ENCODE measurements at regions not wholly inside any gene's neighbourhood (a gene's known extent, or its start where the extent isn't known, plus 50 kb on each side); places are given as distances from the start of the nearest gene placed in this dataset.

GRCh38 chr1:55846051-55846450 is 630.9 kb upstream of the USP24 start:
- Histone ChIP-seq H3K27me3 (ENCODE audit: control insufficient read depth, insufficient read depth, low read length, poor library complexity, severe bottlenecking) (peaks cover 10% of the 10 kb centered on the region), H3K36me3 (ENCODE audit: control insufficient read depth, insufficient read depth, low read length) (no peaks in the 10 kb centered on the region), H3K4me1 (ENCODE audit: control insufficient read depth, insufficient read depth, low read length) (peaks cover 3% of the 10 kb centered on the region), H3K27ac (ENCODE audit: low read depth, low read length) (no peak overlapping the region), H3K9me3 (ENCODE audit: control insufficient read depth, low read length) (no peaks in the 10 kb centered on the region), H3K9ac (ENCODE audit: extremely low read depth, low read length, poor library complexity, severe bottlenecking) (no peak overlapping the region), H3K4me3 (ENCODE audit: low read length) (no peak overlapping the region)
- TF ChIP-seq, protein P1, sequence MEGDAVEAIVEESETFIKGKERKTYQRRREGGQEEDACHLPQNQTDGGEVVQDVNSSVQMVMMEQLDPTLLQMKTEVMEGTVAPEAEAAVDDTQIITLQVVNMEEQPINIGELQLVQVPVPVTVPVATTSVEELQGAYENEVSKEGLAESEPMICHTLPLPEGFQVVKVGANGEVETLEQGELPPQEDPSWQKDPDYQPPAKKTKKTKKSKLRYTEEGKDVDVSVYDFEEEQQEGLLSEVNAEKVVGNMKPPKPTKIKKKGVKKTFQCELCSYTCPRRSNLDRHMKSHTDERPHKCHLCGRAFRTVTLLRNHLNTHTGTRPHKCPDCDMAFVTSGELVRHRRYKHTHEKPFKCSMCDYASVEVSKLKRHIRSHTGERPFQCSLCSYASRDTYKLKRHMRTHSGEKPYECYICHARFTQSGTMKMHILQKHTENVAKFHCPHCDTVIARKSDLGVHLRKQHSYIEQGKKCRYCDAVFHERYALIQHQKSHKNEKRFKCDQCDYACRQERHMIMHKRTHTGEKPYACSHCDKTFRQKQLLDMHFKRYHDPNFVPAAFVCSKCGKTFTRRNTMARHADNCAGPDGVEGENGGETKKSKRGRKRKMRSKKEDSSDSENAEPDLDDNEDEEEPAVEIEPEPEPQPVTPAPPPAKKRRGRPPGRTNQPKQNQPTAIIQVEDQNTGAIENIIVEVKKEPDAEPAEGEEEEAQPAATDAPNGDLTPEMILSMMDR (conservative IDR thresholded peaks at IDR 0.05): no peak
- no peak overlapping the region for H3K4me3 Mint-ChIP-seq
- H3K27me3 Mint-ChIP-seq (ENCODE audit: insufficient read depth): peaks cover 24% of the 10 kb centered on the region
- DNase-seq: no peak
- H3K27ac Mint-ChIP-seq: no peak overlapping the region
- peaks cover 2% of the 10 kb centered on the region for H3K4me1 Mint-ChIP-seq
- no peaks in the 10 kb centered on the region for H3K36me3 Mint-ChIP-seq (ENCODE audit: low read depth)
- no peaks in the 10 kb centered on the region for H3K9me3 Mint-ChIP-seq
- WGBS, 2 experiments (ENCODE audit: insufficient coverage in 1 of 2, insufficient read length in 1 of 2): 84% methylated on average over 2 of the region's 2 CpGs; no CpG with 5 or more reads in 1 of the 2 experiments

DNA sequence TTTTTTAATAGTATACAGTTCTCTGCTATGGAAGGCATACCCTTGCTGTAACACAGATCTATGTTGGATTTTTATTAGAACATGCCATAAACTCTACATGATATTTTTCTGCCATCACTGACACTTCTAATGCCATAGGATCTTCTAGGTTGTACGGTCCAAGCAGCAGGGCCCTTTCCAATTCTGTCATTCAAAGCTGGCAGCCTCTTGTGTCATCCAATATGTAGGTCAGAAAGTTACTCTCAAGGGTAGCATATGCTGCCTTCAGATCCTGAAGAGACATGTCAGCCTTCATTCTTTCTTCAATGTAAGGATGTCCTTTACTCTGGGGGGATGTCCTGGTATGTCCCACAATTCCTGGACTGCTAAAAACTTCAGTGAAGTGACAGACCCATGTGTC is 629.2 kb upstream of the USP24 start:
- peaks cover 2% of the 10 kb centered on the region for H3K4me1 Mint-ChIP-seq
- H3K27me3 Mint-ChIP-seq (ENCODE audit: insufficient read depth): peaks cover 27% of the 10 kb centered on the region
- no peaks in the 10 kb centered on the region for H3K9me3 Mint-ChIP-seq
- H3K27ac ChIP-seq (ENCODE audit: low read depth, low read length): no peak overlapping the region
- H3K9ac ChIP-seq (ENCODE audit: extremely low read depth, low read length, poor library complexity, severe bottlenecking): no peak overlapping the region
- TF ChIP-seq, protein P1 (conservative IDR thresholded peaks at IDR 0.05): no peak
- no peaks in the 10 kb centered on the region for H3K27me3 ChIP-seq (ENCODE audit: control insufficient read depth, insufficient read depth, low read length, poor library complexity, severe bottlenecking)
- H3K27ac Mint-ChIP-seq: no peak overlapping the region
- no peak overlapping the region for H3K4me3 Mint-ChIP-seq
- H3K4me1 ChIP-seq (ENCODE audit: control insufficient read depth, insufficient read depth, low read length): peaks cover 3% of the 10 kb centered on the region
- no peaks in the 10 kb centered on the region for H3K36me3 Mint-ChIP-seq (ENCODE audit: low read depth)
- no peak for DNase-seq
- H3K9me3 ChIP-seq (ENCODE audit: control insufficient read depth, low read length): no peaks in the 10 kb centered on the region
- H3K36me3 ChIP-seq (ENCODE audit: control insufficient read depth, insufficient read depth, low read length): no peaks in the 10 kb centered on the region
- 88% methylated on average over 1 of the region's 1 CpG; no CpG with 5 or more reads in 1 of the 2 experiments for WGBS, 2 experiments (ENCODE audit: insufficient coverage in 1 of 2, insufficient read length in 1 of 2)
- H3K4me3 ChIP-seq (ENCODE audit: low read length): no peak overlapping the region

DNA sequence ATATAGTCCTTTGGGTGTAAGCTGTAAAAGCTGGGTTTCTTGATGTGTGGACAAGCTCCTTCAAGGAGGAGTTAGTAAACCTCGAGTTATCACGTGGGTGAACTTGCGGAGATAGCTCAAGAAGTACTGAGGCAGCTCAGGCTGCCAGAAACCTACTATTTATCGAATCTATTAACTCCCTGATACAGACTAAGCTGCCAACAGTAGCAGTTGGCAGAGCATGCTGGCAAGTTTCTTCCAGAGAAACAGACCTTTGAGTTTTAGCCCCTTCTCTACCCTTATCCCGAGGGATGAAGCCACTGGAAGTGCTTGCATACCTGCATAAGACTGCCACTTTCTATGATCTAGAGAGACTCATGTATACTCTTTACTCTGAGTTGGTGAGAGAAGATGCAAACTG is 624.5 kb upstream of the USP24 start:
- Histone ChIP-seq H3K36me3 (ENCODE audit: control insufficient read depth, insufficient read depth, low read length) (no peaks in the 10 kb centered on the region), H3K27ac (ENCODE audit: low read depth, low read length) (no peak overlapping the region), H3K27me3 (ENCODE audit: control insufficient read depth, insufficient read depth, low read length, poor library complexity, severe bottlenecking) (no peaks in the 10 kb centered on the region), H3K9ac (ENCODE audit: extremely low read depth, low read length, poor library complexity, severe bottlenecking) (no peak overlapping the region), H3K4me1 (ENCODE audit: control insufficient read depth, insufficient read depth, low read length) (no peaks in the 10 kb centered on the region), H3K9me3 (ENCODE audit: control insufficient read depth, low read length) (no peaks in the 10 kb centered on the region), H3K4me3 (ENCODE audit: low read length) (no peak overlapping the region)
- WGBS, 2 experiments (ENCODE audit: insufficient coverage in 1 of 2, insufficient read length in 1 of 2): 95 to 96% methylated on average over 5 of the region's 5 CpGs
- Mint-ChIP-seq H3K27ac (no peak overlapping the region), H3K27me3 (ENCODE audit: insufficient read depth) (peaks cover 27% of the 10 kb centered on the region), H3K36me3 (ENCODE audit: low read depth) (no peaks in the 10 kb centered on the region), H3K4me1 (peaks cover 5% of the 10 kb centered on the region), H3K4me3 (no peak overlapping the region), H3K9me3 (no peaks in the 10 kb centered on the region)
- no peak for DNase-seq
- TF ChIP-seq, protein P1 (conservative IDR thresholded peaks at IDR 0.05): no peak

Measured in endodermal cell (in vitro differentiated cells).